HEK293T (cell line): ENCODE measurements at regions not wholly inside any gene's neighbourhood (a gene's known extent, or its start where the extent isn't known, plus 50 kb on each side); places are given as distances from the start of the nearest gene placed in this dataset.

Source experiments
- ARNT ChIP-seq: fragments of 450-650 bp; IDR thresholded peaks from 2 replicates; pipeline ENCODE4 v1.6.1; 2017; ENCODE audit warnings: mild to moderate bottlenecking
- BHLHE40 ChIP-seq: fragments of 450-650 bp; IDR thresholded peaks from 2 replicates; pipeline ENCODE4 v1.6.1; 2016; ENCODE audit warnings: mild to moderate bottlenecking, moderate library complexity, borderline replicate concordance
- CTBP1 ChIP-seq: fragments of 450-650 bp; IDR thresholded peaks from 2 replicates; pipeline ENCODE4 v1.6.1; 2016; ENCODE audit warnings: borderline replicate concordance
- ELF4 ChIP-seq: fragments of 450-650 bp; IDR thresholded peaks from 2 replicates; pipeline ENCODE4 v1.6.1; 2017; ENCODE audit warnings: antibody characterized with exemption
- FOXA1 ChIP-seq: fragments of 450-650 bp; IDR thresholded peaks from 2 replicates; pipeline ENCODE4 v1.6.1; 2016; ENCODE audit warnings: mild to moderate bottlenecking
- FOXK2 ChIP-seq: fragments of 450-650 bp; IDR thresholded peaks from 2 replicates; pipeline ENCODE4 v1.6.1; 2016; ENCODE audit warnings: mild to moderate bottlenecking
- FOXM1 ChIP-seq: fragments of 450-650 bp; IDR thresholded peaks from 2 replicates; pipeline ENCODE4 v1.6.1; 2017; ENCODE audit warnings: mild to moderate bottlenecking, borderline replicate concordance
- HDGF ChIP-seq: fragments of 450-650 bp; IDR thresholded peaks from 2 replicates; pipeline ENCODE4 v1.6.1; 2017; ENCODE audit warnings: antibody characterized with exemption, borderline replicate concordance
- LEF1 ChIP-seq: fragments of 450-650 bp; IDR thresholded peaks from 2 replicates; pipeline ENCODE4 v1.6.1; 2017; ENCODE audit warnings: mild to moderate bottlenecking, borderline replicate concordance
- NFRKB ChIP-seq: fragments of 450-650 bp; IDR thresholded peaks from 2 replicates; pipeline ENCODE4 v1.6.1; 2016; ENCODE audit warnings: mild to moderate bottlenecking, moderate library complexity
- TARDBP ChIP-seq: fragments of 450-650 bp; IDR thresholded peaks from 2 replicates; pipeline ENCODE4 v1.6.1; 2016
- ZNF384 ChIP-seq: fragments of 450-650 bp; IDR thresholded peaks from 2 replicates; pipeline ENCODE4 v1.6.1; 2016

DNA sequence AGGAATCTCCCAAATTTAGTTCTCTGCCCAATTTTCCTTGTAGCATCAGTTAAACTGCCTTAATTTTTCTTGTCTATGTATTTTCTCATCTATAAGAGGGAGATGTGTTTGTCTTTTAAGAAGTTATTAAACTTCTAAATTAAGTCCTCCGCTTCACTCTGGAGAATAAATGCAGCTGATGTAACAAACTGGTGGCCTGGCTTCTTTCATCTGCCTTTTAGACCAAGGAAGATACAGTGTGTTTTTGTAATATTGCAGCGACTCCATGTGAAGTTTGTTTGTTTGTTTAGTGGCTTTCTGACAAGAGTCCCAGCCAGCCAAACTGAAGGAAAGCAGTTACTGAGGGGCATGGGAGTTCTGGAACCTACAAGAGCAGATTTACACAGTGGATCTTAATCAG, 56.4 kb downstream of the KLF12 start:
- TF ChIP-seq FOXK2 (no peak), CTBP1 (no peak), LEF1 (no peak), BHLHE40 (no peak), ELF4 (no peak), TARDBP (no peak), ARNT (no peak), ZNF384 (no peak), NFRKB (no peak), HDGF (no peak), FOXA1 (no peak), FOXM1 (no peak)
